Inflammatory macrophage treated with lipopolysaccharide for 4 hours (primary cell): ENCODE measurements at regions not wholly inside any gene's neighbourhood (a gene's known extent, or its start where the extent isn't known, plus 50 kb on each side); places are given as distances from the start of the nearest gene placed in this dataset.
"Not testable (repeated sequence)": the region's sequence is repeated elsewhere in the genome, so short reads cannot be mapped to it uniquely, and the experiment has no call there.

Source experiments
- DNase-seq: peaks from one replicate; pipeline ENCODE4 v3.0.0-alpha.2; 2020

- DNase-seq: no peak
Observed at GRCh38 chr3:88979760-88980159, 127.7 kb upstream of the EPHA3 start.

DNA sequence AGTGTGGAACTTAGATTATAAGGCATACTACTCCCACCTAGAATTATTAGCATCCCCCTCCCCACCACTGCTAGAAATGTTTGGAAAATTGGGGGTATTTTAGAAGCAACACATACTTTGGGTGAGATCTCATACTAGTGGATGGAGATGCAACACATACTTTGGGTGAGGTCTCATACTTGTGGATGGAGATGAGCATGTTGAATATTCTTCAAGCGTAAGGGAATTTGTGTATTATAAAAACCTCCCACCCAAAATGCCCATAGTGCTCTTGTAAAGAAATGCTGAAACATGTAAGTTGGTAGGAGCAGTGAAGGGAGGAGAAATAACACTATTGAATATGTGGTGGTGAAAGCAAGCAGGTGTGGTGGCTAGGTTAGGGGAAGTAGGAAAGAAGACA is 124.0 kb upstream of the EPHA3 start:
- no peak for DNase-seq

DNA sequence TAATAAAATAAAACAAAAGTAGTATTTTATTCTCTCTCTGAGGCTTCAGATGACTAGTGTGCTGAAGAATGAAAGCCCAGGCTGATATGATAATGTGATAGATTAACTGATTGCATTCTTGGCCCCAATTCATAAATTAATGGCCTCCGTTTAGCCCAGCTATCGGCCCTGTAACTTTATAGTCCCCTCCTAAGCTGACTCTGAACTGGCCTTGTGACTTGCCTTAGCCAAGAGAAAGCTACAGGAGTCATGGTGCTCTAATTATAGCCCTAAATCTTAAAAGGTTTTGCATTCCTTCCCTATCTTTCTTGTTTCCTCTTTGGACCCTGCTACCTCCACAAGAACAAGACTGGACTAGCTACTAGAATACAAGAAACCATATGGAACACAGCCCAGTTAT is 123.2 kb upstream of the EPHA3 start:
- DNase-seq: no peak

DNA sequence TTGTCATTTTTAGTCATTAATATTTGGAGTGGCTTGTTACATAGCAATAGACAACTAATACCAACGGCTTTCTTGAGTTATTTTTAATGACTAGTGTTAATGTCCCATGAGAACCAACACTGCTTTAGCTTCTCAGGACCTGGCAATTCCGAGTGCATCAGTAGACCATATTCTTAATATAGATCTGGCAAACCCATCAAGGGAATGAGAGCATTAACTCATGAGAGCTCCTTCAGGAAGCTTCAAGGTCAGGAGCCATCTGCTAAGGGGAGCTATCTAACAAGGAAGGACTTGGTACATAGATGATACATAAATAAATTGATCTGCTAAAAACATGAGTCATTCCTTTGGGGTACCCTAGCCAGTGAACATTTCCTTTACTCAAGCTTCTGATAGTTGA is 122.6 kb upstream of the EPHA3 start:
- DNase-seq: no peak

GRCh38 chr3:88985491-88985890 is 121.9 kb upstream of the EPHA3 start:
- no peak for DNase-seq

GRCh38 chr3:88986834-88987233 is 120.6 kb upstream of the EPHA3 start:
- no peak for DNase-seq

GRCh38 chr3:88987776-88988175 is 119.6 kb upstream of the EPHA3 start:
- DNase-seq: no peak

GRCh38 chr3:88988906-88989305 is 118.5 kb upstream of the EPHA3 start:
- no peak for DNase-seq

GRCh38 chr3:88991496-88991895 is 115.9 kb upstream of the EPHA3 start:
- DNase-seq: no peak

- DNase-seq: no peak
Observed at GRCh38 chr3:88996691-88997090, 110.7 kb upstream of the EPHA3 start.

- no peak for DNase-seq
Observed at GRCh38 chr3:88997260-88997659, 110.2 kb upstream of the EPHA3 start.

DNA sequence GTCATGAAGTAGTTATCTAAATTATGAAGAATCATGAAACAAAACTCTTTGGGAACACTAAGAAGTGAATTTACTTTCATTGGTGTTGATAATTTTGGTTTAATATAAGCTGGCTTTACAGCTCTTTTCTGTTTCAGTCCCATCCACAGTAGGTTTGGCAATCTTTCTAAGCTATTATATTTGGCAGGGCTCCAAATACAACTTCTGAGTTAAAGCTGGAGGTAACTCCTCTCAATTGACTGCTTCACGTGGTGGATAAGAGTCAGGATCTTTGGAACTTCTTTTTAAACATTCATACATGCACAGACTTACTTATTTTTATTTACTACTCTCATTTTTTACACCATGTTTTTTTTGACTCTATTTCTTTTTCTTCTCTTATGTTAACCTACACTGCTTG is 106.5 kb upstream of the EPHA3 start:
- no peak for DNase-seq

- no peak for DNase-seq
Observed at GRCh38 chr3:89002191-89002590, 105.2 kb upstream of the EPHA3 start.

DNA sequence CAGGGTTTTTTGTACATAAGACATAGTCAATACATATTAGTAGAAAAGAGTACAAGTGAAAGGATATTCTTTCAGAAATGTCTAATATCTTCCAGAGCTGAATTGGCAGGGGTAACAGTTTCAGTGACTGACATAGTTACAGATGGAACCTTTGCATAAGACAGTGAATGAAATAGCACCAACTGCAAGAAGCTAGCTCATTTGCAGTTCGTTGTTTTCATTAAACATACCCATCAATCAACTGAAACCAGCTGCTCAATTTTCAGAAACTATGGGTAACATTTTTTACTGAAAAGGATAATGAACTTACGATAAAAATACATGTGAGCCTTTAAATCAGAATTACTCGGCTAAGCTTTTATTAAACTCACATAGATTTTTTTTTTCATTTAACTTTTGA is 93.9 kb upstream of the EPHA3 start:
- DNase-seq: no peak

- DNase-seq: no peak
Observed at GRCh38 chr3:89017531-89017930, 89.9 kb upstream of the EPHA3 start.

- no peak for DNase-seq
Observed at GRCh38 chr3:89025185-89025584, 82.2 kb upstream of the EPHA3 start.

DNA sequence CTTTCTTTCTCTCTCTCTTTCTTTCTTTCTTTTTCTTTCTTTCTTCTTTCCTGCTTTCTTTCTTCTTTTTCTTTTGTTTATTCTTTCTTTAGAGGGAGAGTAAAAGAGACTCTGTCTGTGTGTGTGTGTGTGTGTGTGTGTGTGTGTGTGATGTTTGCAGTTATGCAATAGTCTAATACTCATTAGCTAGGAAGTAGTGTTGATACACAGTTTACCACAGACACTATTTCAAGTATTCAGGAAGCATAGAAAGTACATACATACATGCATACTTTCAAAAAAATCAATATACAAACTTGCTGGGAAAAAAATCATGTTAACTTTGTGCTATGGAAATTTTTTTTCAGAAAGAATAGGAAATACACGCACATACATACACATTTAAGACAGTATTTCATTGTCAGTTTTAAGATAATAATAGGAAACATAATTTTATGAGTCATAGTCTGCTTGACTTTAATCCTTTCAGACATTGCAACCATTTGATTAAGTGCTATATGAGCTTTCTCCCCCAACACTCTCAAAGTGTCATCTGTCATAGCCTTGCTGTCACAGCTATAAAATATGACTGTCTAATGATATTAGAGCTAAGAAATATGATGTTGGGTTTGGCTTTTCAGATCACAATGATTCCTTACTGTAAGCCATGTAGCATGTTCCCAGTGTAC is 74.9 kb upstream of the EPHA3 start:
- DNase-seq: no peak

- DNase-seq: not testable (repeated sequence)
Observed at GRCh38 chr3:89034723-89035122, 72.7 kb upstream of the EPHA3 start.

DNA sequence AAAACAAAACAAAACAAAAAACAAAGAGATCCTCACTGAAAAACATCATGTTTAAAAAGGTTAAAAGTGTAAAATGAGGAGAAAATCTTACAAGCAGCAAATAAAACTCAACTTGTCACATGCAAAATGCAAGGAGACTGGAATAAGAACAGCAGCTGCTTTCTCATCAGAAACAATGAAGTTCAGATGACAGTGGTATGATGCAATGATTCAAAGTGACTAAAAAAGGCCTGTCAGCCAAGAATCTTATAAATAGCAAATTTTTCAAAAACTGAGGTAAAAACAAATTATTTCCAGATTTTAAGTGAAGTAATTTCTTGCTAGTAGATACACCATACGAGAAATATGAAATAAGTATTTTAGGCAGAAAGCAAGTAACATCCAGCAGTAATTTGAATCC is 68.6 kb upstream of the EPHA3 start:
- no peak for DNase-seq

- no peak for DNase-seq
Observed at GRCh38 chr3:89042236-89042835, 65.1 kb upstream of the EPHA3 start.

DNA sequence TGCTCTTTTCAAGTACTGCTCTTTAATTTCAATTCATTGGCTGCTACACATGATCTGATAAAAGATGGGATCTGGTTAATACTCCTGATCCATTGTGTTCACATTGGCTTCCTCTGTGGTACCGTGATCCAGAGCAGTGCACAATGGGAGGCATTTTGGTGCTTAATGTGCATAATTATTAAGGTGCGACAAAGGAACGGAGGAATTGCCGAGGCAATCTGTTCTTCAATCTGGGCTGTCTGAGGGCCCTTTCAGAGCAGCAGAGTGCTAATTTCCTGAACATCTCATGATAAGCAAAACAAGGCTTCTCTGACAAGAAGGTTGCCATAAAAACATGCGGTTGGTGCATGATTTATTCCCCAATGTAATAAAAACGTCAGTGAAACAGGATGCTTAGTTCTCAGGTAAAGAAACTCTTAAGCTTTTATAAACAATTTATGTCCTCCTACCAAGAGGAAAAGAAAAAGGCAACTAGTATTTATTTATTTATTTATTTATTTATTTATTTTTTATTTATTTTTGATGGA is 64.0 kb upstream of the EPHA3 start:
- DNase-seq: no peak

GRCh38 chr3:89046661-89047060 is 60.8 kb upstream of the EPHA3 start:
- DNase-seq: no peak

DNA sequence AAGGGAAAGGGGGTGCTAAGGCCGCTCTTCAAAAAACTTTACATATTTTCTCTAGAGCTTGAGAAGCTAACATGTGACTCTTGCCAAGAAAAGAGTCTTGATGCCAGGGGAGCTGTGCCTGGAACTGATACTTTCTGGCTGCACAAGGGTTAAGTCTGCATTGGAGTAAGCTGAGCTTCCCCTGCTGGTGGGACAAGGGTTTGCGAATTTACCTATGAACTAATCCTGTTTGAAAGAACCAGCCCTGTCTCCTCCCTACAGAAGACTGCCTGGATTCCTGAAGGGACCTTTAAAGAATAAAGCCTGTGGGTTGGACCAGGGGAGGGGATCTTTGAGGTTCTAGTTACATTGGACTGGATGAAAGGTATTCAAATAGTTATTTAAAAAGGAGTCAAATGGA is 58.3 kb upstream of the EPHA3 start:
- no peak for DNase-seq

- no peak for DNase-seq
Observed at GRCh38 chr3:89052386-89052785, 55.0 kb upstream of the EPHA3 start.

DNA sequence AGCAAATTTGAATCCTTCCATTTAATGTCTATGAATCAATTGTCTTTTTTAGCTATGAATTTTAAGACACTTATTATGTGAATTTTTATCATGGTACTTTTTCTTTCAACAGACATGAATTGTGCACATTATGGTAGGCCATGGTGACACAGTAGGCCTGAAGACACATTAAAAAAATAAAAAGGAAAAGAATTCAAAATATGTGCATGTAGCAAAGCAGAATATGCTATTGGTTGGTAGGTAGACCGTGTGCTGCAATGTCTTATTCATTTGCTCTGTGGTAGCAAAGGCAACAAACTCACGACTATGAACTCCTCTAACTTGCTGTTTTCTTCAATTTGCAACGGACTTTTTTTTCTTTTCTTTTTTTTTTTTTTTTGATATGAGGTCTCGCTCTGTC is 50.0 kb upstream of the EPHA3 start:
- no peak for DNase-seq
